ENCODE measurements at regions not wholly inside any gene's neighbourhood (a gene's known extent, or its start where the extent isn't known, plus 50 kb on each side); places are given as distances from the start of the nearest gene placed in this dataset.
A peak's percentile ranks its signal among the peaks of the same experiment; 100 is the strongest.

GRCh38 chr10:29918623-29919400 is 140.6 kb downstream of the JCAD start:
- Histone ChIP-seq H3K27me3 (no peaks in the 10 kb centered on the region; the same call in 1 of the 2 replicates), H3K9me3 (replicated peaks) (peaks cover 6% of the 10 kb centered on the region; the same call in 1 of the 2 replicates), H3K27ac (no peak overlapping the region), H3K4me3 (no peak overlapping the region), H3K4me1 (no peaks in the 10 kb centered on the region), H3K36me3 (no peaks in the 10 kb centered on the region)
- DNase-seq: no peak

GRCh38 chr10:29917311-29917710 is 142.1 kb downstream of the JCAD start:
- no peaks in the 10 kb centered on the region; the same call in 1 of the 2 replicates for H3K27me3 ChIP-seq
- H3K4me1 ChIP-seq: no peaks in the 10 kb centered on the region
- H3K9me3 ChIP-seq (replicated peaks): peaks cover 6% of the 10 kb centered on the region; the same call in 1 of the 2 replicates
- no peak for DNase-seq
- no peaks in the 10 kb centered on the region for H3K36me3 ChIP-seq
- no peak overlapping the region for H3K4me3 ChIP-seq
- no peak overlapping the region for H3K27ac ChIP-seq

GRCh38 chr10:29916669-29917068 is 142.7 kb downstream of the JCAD start:
- Histone ChIP-seq H3K27me3 (no peaks in the 10 kb centered on the region), H3K4me1 (no peaks in the 10 kb centered on the region), H3K36me3 (no peaks in the 10 kb centered on the region), H3K4me3 (no peak overlapping the region), H3K27ac (no peak overlapping the region), H3K9me3 (replicated peaks) (peaks cover 6% of the 10 kb centered on the region; the same call in 1 of the 2 replicates)
- DNase-seq: no peak

- H3K4me3 ChIP-seq: no peak overlapping the region
- no peaks in the 10 kb centered on the region for H3K4me1 ChIP-seq
- no peaks in the 10 kb centered on the region for H3K27me3 ChIP-seq
- H3K27ac ChIP-seq: no peak overlapping the region
- peaks cover 6% of the 10 kb centered on the region; the same call in 1 of the 2 replicates for H3K9me3 ChIP-seq (replicated peaks)
- no peaks in the 10 kb centered on the region for H3K36me3 ChIP-seq
- DNase-seq: no peak
These were observed 144.2 kb downstream of the JCAD start for GRCh38 chr10:29914986-29915785.

- no peaks in the 10 kb centered on the region for H3K27me3 ChIP-seq
- no peaks in the 10 kb centered on the region for H3K36me3 ChIP-seq
- H3K27ac ChIP-seq: no peak overlapping the region
- no peak for DNase-seq
- H3K4me3 ChIP-seq: no peak overlapping the region
- H3K4me1 ChIP-seq: no peaks in the 10 kb centered on the region
- peaks cover under 1% of the 10 kb centered on the region; the same call in 1 of the 2 replicates for H3K9me3 ChIP-seq (replicated peaks)
These were observed 150.4 kb downstream of the JCAD start for GRCh38 chr10:29908962-29909361.

GRCh38 chr10:29900865-29901264 is 158.5 kb downstream of the JCAD start:
- Histone ChIP-seq H3K9me3 (replicated peaks) (no peaks in the 10 kb centered on the region), H3K4me3 (no peak overlapping the region), H3K27me3 (no peaks in the 10 kb centered on the region), H3K4me1 (no peaks in the 10 kb centered on the region), H3K36me3 (no peaks in the 10 kb centered on the region), H3K27ac (no peak overlapping the region)
- no peak for DNase-seq

GRCh38 chr10:29897999-29898716 is 161.2 kb downstream of the JCAD start:
- DNase-seq: no peak
- Histone ChIP-seq H3K4me3 (no peak overlapping the region), H3K4me1 (no peaks in the 10 kb centered on the region), H3K36me3 (no peaks in the 10 kb centered on the region), H3K27ac (no peak overlapping the region), H3K27me3 (no peaks in the 10 kb centered on the region), H3K9me3 (replicated peaks) (no peaks in the 10 kb centered on the region)

GRCh38 chr10:29897430-29897829 is 162.0 kb downstream of the JCAD start:
- Histone ChIP-seq H3K36me3 (no peaks in the 10 kb centered on the region), H3K4me1 (no peaks in the 10 kb centered on the region), H3K9me3 (replicated peaks) (no peaks in the 10 kb centered on the region), H3K4me3 (no peak overlapping the region), H3K27me3 (no peaks in the 10 kb centered on the region), H3K27ac (no peak overlapping the region)
- DNase-seq: no peak

GRCh38 chr10:29896053-29896452 is 163.3 kb downstream of the JCAD start:
- no peaks in the 10 kb centered on the region for H3K27me3 ChIP-seq
- H3K36me3 ChIP-seq: no peaks in the 10 kb centered on the region
- no peak overlapping the region for H3K27ac ChIP-seq
- H3K9me3 ChIP-seq (replicated peaks): no peaks in the 10 kb centered on the region
- H3K4me1 ChIP-seq: no peaks in the 10 kb centered on the region
- DNase-seq: no peak
- no peak overlapping the region for H3K4me3 ChIP-seq

GRCh38 chr10:29895456-29895855 is 163.9 kb downstream of the JCAD start:
- H3K9me3 ChIP-seq (replicated peaks): no peaks in the 10 kb centered on the region
- H3K4me3 ChIP-seq: no peak overlapping the region
- DNase-seq: peak; percentile 55 to 56

GRCh38 chr10:29888321-29888720 is 171.1 kb downstream of the JCAD start:
- Histone ChIP-seq H3K9me3 (replicated peaks) (no peaks in the 10 kb centered on the region), H3K36me3 (no peaks in the 10 kb centered on the region), H3K4me1 (no peaks in the 10 kb centered on the region), H3K4me3 (no peak overlapping the region), H3K27ac (no peak overlapping the region), H3K27me3 (no peaks in the 10 kb centered on the region)
- no peak for DNase-seq

More at GRCh38 chr10:29895456-29895855, 163.9 kb downstream of the JCAD start:
- no peaks in the 10 kb centered on the region for H3K27me3 ChIP-seq
- no peaks in the 10 kb centered on the region for H3K36me3 ChIP-seq
- no peaks in the 10 kb centered on the region for H3K4me1 ChIP-seq
- no peak overlapping the region for H3K27ac ChIP-seq

- H3K27ac ChIP-seq: no peak overlapping the region
- DNase-seq: peak; percentile 9 to 50
- H3K4me3 ChIP-seq: no peak overlapping the region
- H3K4me1 ChIP-seq: no peaks in the 10 kb centered on the region
- H3K9me3 ChIP-seq (replicated peaks): no peaks in the 10 kb centered on the region
- no peaks in the 10 kb centered on the region for H3K27me3 ChIP-seq
- H3K36me3 ChIP-seq: no peaks in the 10 kb centered on the region
These were observed 173.1 kb downstream of the JCAD start for GRCh38 chr10:29886299-29886698.

- Histone ChIP-seq H3K4me1 (no peaks in the 10 kb centered on the region), H3K4me3 (no peak overlapping the region), H3K27me3 (no peaks in the 10 kb centered on the region), H3K36me3 (no peaks in the 10 kb centered on the region), H3K27ac (no peak overlapping the region), H3K9me3 (replicated peaks) (no peaks in the 10 kb centered on the region)
- no peak for DNase-seq
These were observed 176.2 kb downstream of the JCAD start for GRCh38 chr10:29883231-29883630.

- H3K36me3 ChIP-seq: no peaks in the 10 kb centered on the region
- H3K4me3 ChIP-seq: no peak overlapping the region
- no peaks in the 10 kb centered on the region for H3K9me3 ChIP-seq (replicated peaks)
- no peaks in the 10 kb centered on the region for H3K27me3 ChIP-seq
- no peak for DNase-seq
- H3K27ac ChIP-seq: no peak overlapping the region
- H3K4me1 ChIP-seq: no peaks in the 10 kb centered on the region
These were observed 176.6 kb downstream of the JCAD start for GRCh38 chr10:29882766-29883165.

- H3K27ac ChIP-seq: no peak overlapping the region
- H3K9me3 ChIP-seq (replicated peaks): no peaks in the 10 kb centered on the region
- H3K4me3 ChIP-seq: no peak overlapping the region
- no peaks in the 10 kb centered on the region for H3K36me3 ChIP-seq
- no peak for DNase-seq
- no peaks in the 10 kb centered on the region for H3K4me1 ChIP-seq
- H3K27me3 ChIP-seq: no peaks in the 10 kb centered on the region
These were observed 177.6 kb downstream of the JCAD start for GRCh38 chr10:29881811-29882210.
